ENCODE measurements at regions not wholly inside any gene's neighbourhood (a gene's known extent, or its start where the extent isn't known, plus 50 kb on each side); places are given as distances from the start of the nearest gene placed in this dataset.
A peak's percentile ranks its signal among the peaks of the same experiment; 100 is the strongest.
"Not testable (repeated sequence)": the region's sequence is repeated elsewhere in the genome, so short reads cannot be mapped to it uniquely, and the experiment has no call there.

GRCh38 chr1:121543988-121544387 lies 359.2 kb downstream of the SRGAP2C start:
- not testable (repeated sequence) for H3K27me3 ChIP-seq (ENCODE audit: control insufficient read depth, insufficient read depth, low read length); DNase-seq (ENCODE audit: low read depth, low spot score); H3K9me3 ChIP-seq (ENCODE audit: control insufficient read depth, insufficient read depth, low read length); H3K36me3 ChIP-seq (ENCODE audit: control insufficient read depth, insufficient read depth, low read length); H3K27ac ChIP-seq (ENCODE audit: low read length); H3K4me3 ChIP-seq (ENCODE audit: low read length); H3K4me1 ChIP-seq (ENCODE audit: control insufficient read depth, insufficient read depth, low read length)
- WGBS (ENCODE audit: insufficient coverage, insufficient read length), result no CpG with 5 or more reads among the region's 4 CpGs

DNA sequence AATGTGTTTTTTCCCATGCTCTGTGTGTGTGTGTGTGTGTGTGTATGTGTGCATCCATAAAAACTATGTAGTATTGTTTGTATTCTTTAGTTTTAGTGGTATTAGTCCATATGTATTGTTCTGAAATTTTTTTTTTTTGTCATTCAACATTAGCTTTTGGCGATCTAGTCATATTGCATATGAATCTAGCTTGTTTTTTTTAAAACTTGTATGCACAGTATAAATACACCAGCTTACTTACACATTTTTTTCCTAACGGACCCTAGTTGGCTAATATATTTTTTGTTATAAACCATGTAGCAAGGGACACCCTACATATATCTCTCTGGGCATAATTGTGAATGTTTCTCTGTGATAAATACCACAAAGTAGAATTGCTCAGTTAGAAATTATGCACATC lies 359.7 kb downstream of the SRGAP2C start:
- Histone ChIP-seq H3K27ac (ENCODE audit: low read length) (no peak overlapping the region), H3K27me3 (ENCODE audit: control insufficient read depth, insufficient read depth, low read length) (no peaks in the 10 kb centered on the region), H3K4me3 (ENCODE audit: low read length) (no peak overlapping the region), H3K36me3 (ENCODE audit: control insufficient read depth, insufficient read depth, low read length) (no peaks in the 10 kb centered on the region), H3K4me1 (ENCODE audit: control insufficient read depth, insufficient read depth, low read length) (no peaks in the 10 kb centered on the region), H3K9me3 (ENCODE audit: control insufficient read depth, insufficient read depth, low read length) (no peaks in the 10 kb centered on the region)
- DNase-seq (ENCODE audit: low read depth, low spot score), result no peak
- no CpG with 5 or more reads among the region's 2 CpGs for WGBS (ENCODE audit: insufficient coverage, insufficient read length)

DNA sequence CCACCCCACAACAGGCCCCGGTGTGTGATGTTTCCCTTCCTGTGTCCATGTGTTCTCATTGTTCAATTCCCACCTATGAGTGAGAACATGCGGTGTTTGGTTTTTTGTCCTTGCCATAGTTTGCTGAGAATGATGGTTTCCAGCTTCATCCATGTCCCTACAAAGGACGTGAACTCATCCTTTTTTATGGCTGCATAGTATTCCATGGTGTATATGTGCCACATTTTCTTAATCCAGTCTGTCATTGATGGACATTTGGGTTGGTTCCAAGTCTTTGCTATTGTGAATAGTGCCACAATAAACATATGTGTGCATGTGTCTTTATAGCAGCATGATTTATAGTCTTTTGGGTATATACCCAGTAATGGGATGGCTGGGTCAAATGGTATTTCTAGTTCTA lies 361.1 kb downstream of the SRGAP2C start:
- no CpG with 5 or more reads among the region's 3 CpGs for WGBS (ENCODE audit: insufficient coverage, insufficient read length)
- not testable (repeated sequence) for H3K27ac ChIP-seq (ENCODE audit: low read length); H3K4me3 ChIP-seq (ENCODE audit: low read length); H3K9me3 ChIP-seq (ENCODE audit: control insufficient read depth, insufficient read depth, low read length); H3K4me1 ChIP-seq (ENCODE audit: control insufficient read depth, insufficient read depth, low read length); H3K36me3 ChIP-seq (ENCODE audit: control insufficient read depth, insufficient read depth, low read length); H3K27me3 ChIP-seq (ENCODE audit: control insufficient read depth, insufficient read depth, low read length); DNase-seq (ENCODE audit: low read depth, low spot score)

- no peaks in the 10 kb centered on the region for H3K9me3 ChIP-seq (ENCODE audit: control insufficient read depth, insufficient read depth, low read length)
- no peak for DNase-seq (ENCODE audit: low read depth, low spot score)
- H3K36me3 ChIP-seq (ENCODE audit: control insufficient read depth, insufficient read depth, low read length), result no peaks in the 10 kb centered on the region
- H3K4me1 ChIP-seq (ENCODE audit: control insufficient read depth, insufficient read depth, low read length), result no peaks in the 10 kb centered on the region
- H3K27ac ChIP-seq (ENCODE audit: low read length), result no peak overlapping the region
- H3K27me3 ChIP-seq (ENCODE audit: control insufficient read depth, insufficient read depth, low read length), result no peaks in the 10 kb centered on the region
- H3K4me3 ChIP-seq (ENCODE audit: low read length), result no peak overlapping the region
- no CpG with 5 or more reads among the region's 3 CpGs for WGBS (ENCODE audit: insufficient coverage, insufficient read length)
These were observed 362.2 kb downstream of the SRGAP2C start for GRCh38 chr1:121546830-121547591.

GRCh38 chr1:121547726-121548125 lies 363.0 kb downstream of the SRGAP2C start:
- not testable (repeated sequence) for H3K4me1 ChIP-seq (ENCODE audit: control insufficient read depth, insufficient read depth, low read length); H3K4me3 ChIP-seq (ENCODE audit: low read length); DNase-seq (ENCODE audit: low read depth, low spot score); H3K27me3 ChIP-seq (ENCODE audit: control insufficient read depth, insufficient read depth, low read length); H3K9me3 ChIP-seq (ENCODE audit: control insufficient read depth, insufficient read depth, low read length); H3K36me3 ChIP-seq (ENCODE audit: control insufficient read depth, insufficient read depth, low read length); H3K27ac ChIP-seq (ENCODE audit: low read length)
- WGBS (ENCODE audit: insufficient coverage, insufficient read length), result no CpG with 5 or more reads among the region's 2 CpGs

- DNase-seq (ENCODE audit: low read depth, low spot score), result not testable (repeated sequence)
These were observed 366.0 kb downstream of the SRGAP2C start for GRCh38 chr1:121550817-121551216.

GRCh38 chr1:121551491-121551890 lies 366.7 kb downstream of the SRGAP2C start:
- H3K9me3 ChIP-seq (ENCODE audit: control insufficient read depth, insufficient read depth, low read length); H3K36me3 ChIP-seq (ENCODE audit: control insufficient read depth, insufficient read depth, low read length); H3K27ac ChIP-seq (ENCODE audit: low read length); DNase-seq (ENCODE audit: low read depth, low spot score); H3K4me1 ChIP-seq (ENCODE audit: control insufficient read depth, insufficient read depth, low read length); H3K4me3 ChIP-seq (ENCODE audit: low read length); H3K27me3 ChIP-seq (ENCODE audit: control insufficient read depth, insufficient read depth, low read length): not testable (repeated sequence)
- no CpG with 5 or more reads among the region's 2 CpGs for WGBS (ENCODE audit: insufficient coverage, insufficient read length)

More at GRCh38 chr1:121550817-121551216, 366.0 kb downstream of the SRGAP2C start:
- not testable (repeated sequence) for H3K27ac ChIP-seq (ENCODE audit: low read length); H3K36me3 ChIP-seq (ENCODE audit: control insufficient read depth, insufficient read depth, low read length); H3K4me3 ChIP-seq (ENCODE audit: low read length); H3K9me3 ChIP-seq (ENCODE audit: control insufficient read depth, insufficient read depth, low read length); H3K27me3 ChIP-seq (ENCODE audit: control insufficient read depth, insufficient read depth, low read length); H3K4me1 ChIP-seq (ENCODE audit: control insufficient read depth, insufficient read depth, low read length)
- WGBS (ENCODE audit: insufficient coverage, insufficient read length), result no CpG with 5 or more reads among the region's 3 CpGs

GRCh38 chr1:121556560-121556959 lies 371.8 kb downstream of the SRGAP2C start:
- H3K4me3 ChIP-seq (ENCODE audit: low read length); H3K27me3 ChIP-seq (ENCODE audit: control insufficient read depth, insufficient read depth, low read length); H3K36me3 ChIP-seq (ENCODE audit: control insufficient read depth, insufficient read depth, low read length); H3K4me1 ChIP-seq (ENCODE audit: control insufficient read depth, insufficient read depth, low read length); H3K9me3 ChIP-seq (ENCODE audit: control insufficient read depth, insufficient read depth, low read length); DNase-seq (ENCODE audit: low read depth, low spot score); H3K27ac ChIP-seq (ENCODE audit: low read length): not testable (repeated sequence)
- WGBS (ENCODE audit: insufficient coverage, insufficient read length), result no CpG with 5 or more reads among the region's 1 CpG

GRCh38 chr1:121558034-121558433 lies 373.3 kb downstream of the SRGAP2C start:
- H3K27ac ChIP-seq (ENCODE audit: low read length); H3K4me3 ChIP-seq (ENCODE audit: low read length): not testable (repeated sequence)
- WGBS (ENCODE audit: insufficient coverage, insufficient read length), result no CpG with 5 or more reads among the region's 1 CpG

DNA sequence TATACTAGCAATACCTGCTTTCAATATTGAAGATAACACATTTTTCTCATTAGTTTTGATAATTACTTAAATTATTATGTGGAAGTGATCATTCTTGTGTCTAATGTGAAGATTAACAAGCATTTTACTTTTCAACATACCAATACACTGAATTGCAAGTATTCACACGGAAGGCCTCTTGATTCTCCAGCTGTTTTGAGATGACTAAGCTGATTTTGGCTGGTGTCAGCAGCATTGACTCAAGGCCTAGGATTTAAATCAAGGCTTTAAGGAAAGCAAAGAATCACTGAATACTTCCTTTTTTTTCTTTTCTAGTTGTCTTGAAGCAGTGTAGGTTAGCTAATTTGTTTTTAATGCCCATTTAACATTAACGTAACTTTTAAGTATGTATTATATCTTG lies 373.7 kb downstream of the SRGAP2C start:
- no peak overlapping the region for H3K4me3 ChIP-seq (ENCODE audit: low read length)
- H3K4me1 ChIP-seq (ENCODE audit: control insufficient read depth, insufficient read depth, low read length), result no peaks in the 10 kb centered on the region
- peak; percentile 7 for DNase-seq (ENCODE audit: low read depth, low spot score)
- H3K27me3 ChIP-seq (ENCODE audit: control insufficient read depth, insufficient read depth, low read length), result no peaks in the 10 kb centered on the region
- no CpG with 5 or more reads among the region's 2 CpGs for WGBS (ENCODE audit: insufficient coverage, insufficient read length)
- H3K36me3 ChIP-seq (ENCODE audit: control insufficient read depth, insufficient read depth, low read length), result no peaks in the 10 kb centered on the region
- no peak overlapping the region for H3K27ac ChIP-seq (ENCODE audit: low read length)
- H3K9me3 ChIP-seq (ENCODE audit: control insufficient read depth, insufficient read depth, low read length), result no peaks in the 10 kb centered on the region

More at GRCh38 chr1:121558034-121558433, 373.3 kb downstream of the SRGAP2C start:
- not testable (repeated sequence) for H3K4me1 ChIP-seq (ENCODE audit: control insufficient read depth, insufficient read depth, low read length); DNase-seq (ENCODE audit: low read depth, low spot score); H3K27me3 ChIP-seq (ENCODE audit: control insufficient read depth, insufficient read depth, low read length); H3K36me3 ChIP-seq (ENCODE audit: control insufficient read depth, insufficient read depth, low read length); H3K9me3 ChIP-seq (ENCODE audit: control insufficient read depth, insufficient read depth, low read length)

GRCh38 chr1:121566346-121566745 lies 381.6 kb downstream of the SRGAP2C start:
- no CpG with 5 or more reads among the region's 4 CpGs for WGBS (ENCODE audit: insufficient coverage, insufficient read length)
- Histone ChIP-seq H3K27me3 (ENCODE audit: control insufficient read depth, insufficient read depth, low read length) (no peaks in the 10 kb centered on the region), H3K27ac (ENCODE audit: low read length) (no peak overlapping the region), H3K4me3 (ENCODE audit: low read length) (no peak overlapping the region), H3K4me1 (ENCODE audit: control insufficient read depth, insufficient read depth, low read length) (no peaks in the 10 kb centered on the region), H3K9me3 (ENCODE audit: control insufficient read depth, insufficient read depth, low read length) (no peaks in the 10 kb centered on the region), H3K36me3 (ENCODE audit: control insufficient read depth, insufficient read depth, low read length) (no peaks in the 10 kb centered on the region)
- DNase-seq (ENCODE audit: low read depth, low spot score), result no peak

All from iPS DF 6.9 (cell line).